ENCODE measurements at regions not wholly inside any gene's neighbourhood (a gene's known extent, or its start where the extent isn't known, plus 50 kb on each side); places are given as distances from the start of the nearest gene placed in this dataset.
"Not testable (repeated sequence)": the region's sequence is repeated elsewhere in the genome, so short reads cannot be mapped to it uniquely, and the experiment has no call there.

GRCh38 chr1:73009311-73009710 is 727.0 kb upstream of the NEGR1 start:
- Histone ChIP-seq H3K9ac (ENCODE audit: low read depth, low read length) (no peak overlapping the region), H3K27ac (ENCODE audit: low read length) (no peak overlapping the region), H4K20me1 (ENCODE audit: insufficient read depth, low read length) (no peaks in the 10 kb centered on the region), H3K36me3 (ENCODE audit: insufficient read depth, low read length) (no peaks in the 10 kb centered on the region), H3K27me3 (ENCODE audit: insufficient read depth, low read length, poor library complexity) (no peaks in the 10 kb centered on the region), H3K79me2 (ENCODE audit: insufficient read depth, low read length) (no peaks in the 10 kb centered on the region), H3K9me3 (ENCODE audit: insufficient read depth, low read length, severe bottlenecking) (no peaks in the 10 kb centered on the region), H3K4me3 (ENCODE audit: low read depth in 1 of 2, low read length in 2 of 2) (no peak overlapping the region), H3K4me1 (ENCODE audit: insufficient read depth, low read length) (no peaks in the 10 kb centered on the region), H2AFZ (ENCODE audit: low read depth, low read length) (no peak overlapping the region), H3K4me2 (ENCODE audit: insufficient read depth, low read length) (no peak overlapping the region)
- DNase-seq (no peak), ATAC-seq (ENCODE audit: insufficient read depth, low read depth) (no peak)
- TF ChIP-seq CTCF (IDR thresholded peaks at IDR 0.05; ENCODE audit: borderline replicate concordance, extremely low read depth, low read length, poor library complexity, severe bottlenecking) (no peak), EZH2 (IDR thresholded peaks at IDR 0.05; ENCODE audit: borderline replicate concordance, low read depth, low read length, severe bottlenecking) (no peak)

- no peaks in the 10 kb centered on the region for H3K36me3 ChIP-seq (ENCODE audit: insufficient read depth, low read length)
- no peaks in the 10 kb centered on the region for H3K4me1 ChIP-seq (ENCODE audit: insufficient read depth, low read length)
- no peak for ATAC-seq (ENCODE audit: insufficient read depth, low read depth)
- no peak for DNase-seq
- TF ChIP-seq CTCF (IDR thresholded peaks at IDR 0.05; ENCODE audit: borderline replicate concordance, extremely low read depth, low read length, poor library complexity, severe bottlenecking) (no peak), EZH2 (IDR thresholded peaks at IDR 0.05; ENCODE audit: borderline replicate concordance, low read depth, low read length, severe bottlenecking) (no peak)
- no peaks in the 10 kb centered on the region for H3K27me3 ChIP-seq (ENCODE audit: insufficient read depth, low read length, poor library complexity)
- no peak overlapping the region for H3K4me2 ChIP-seq (ENCODE audit: insufficient read depth, low read length)
- no peak overlapping the region for H3K27ac ChIP-seq (ENCODE audit: low read length)
- H4K20me1 ChIP-seq (ENCODE audit: insufficient read depth, low read length) = no peaks in the 10 kb centered on the region
- H2AFZ ChIP-seq (ENCODE audit: low read depth, low read length) = no peak overlapping the region
- H3K9ac ChIP-seq (ENCODE audit: low read depth, low read length) = no peak overlapping the region
- no peak overlapping the region for H3K4me3 ChIP-seq (ENCODE audit: low read depth in 1 of 2, low read length in 2 of 2)
- H3K79me2 ChIP-seq (ENCODE audit: insufficient read depth, low read length) = no peaks in the 10 kb centered on the region
- no peaks in the 10 kb centered on the region for H3K9me3 ChIP-seq (ENCODE audit: insufficient read depth, low read length, severe bottlenecking)
These were observed 715.3 kb upstream of the NEGR1 start for GRCh38 chr1:72997624-72998023.

GRCh38 chr1:72997041-72997440 is 714.7 kb upstream of the NEGR1 start:
- H3K36me3 ChIP-seq (ENCODE audit: insufficient read depth, low read length) = no peaks in the 10 kb centered on the region
- H3K4me3 ChIP-seq (ENCODE audit: low read depth in 1 of 2, low read length in 2 of 2) = no peak overlapping the region
- H3K79me2 ChIP-seq (ENCODE audit: insufficient read depth, low read length) = no peaks in the 10 kb centered on the region
- DNase-seq (no peak), ATAC-seq (ENCODE audit: insufficient read depth, low read depth) (no peak)
- no peak overlapping the region for H3K4me2 ChIP-seq (ENCODE audit: insufficient read depth, low read length)
- H2AFZ ChIP-seq (ENCODE audit: low read depth, low read length) = no peak overlapping the region
- TF ChIP-seq CTCF (IDR thresholded peaks at IDR 0.05; ENCODE audit: borderline replicate concordance, extremely low read depth, low read length, poor library complexity, severe bottlenecking) = no peak
- TF ChIP-seq EZH2 (IDR thresholded peaks at IDR 0.05; ENCODE audit: borderline replicate concordance, low read depth, low read length, severe bottlenecking) = no peak
- H3K27me3 ChIP-seq (ENCODE audit: insufficient read depth, low read length, poor library complexity) = no peaks in the 10 kb centered on the region
- H3K27ac ChIP-seq (ENCODE audit: low read length) = no peak overlapping the region
- no peak overlapping the region for H3K9ac ChIP-seq (ENCODE audit: low read depth, low read length)
- no peaks in the 10 kb centered on the region for H4K20me1 ChIP-seq (ENCODE audit: insufficient read depth, low read length)
- no peaks in the 10 kb centered on the region for H3K9me3 ChIP-seq (ENCODE audit: insufficient read depth, low read length, severe bottlenecking)
- H3K4me1 ChIP-seq (ENCODE audit: insufficient read depth, low read length) = no peaks in the 10 kb centered on the region

- H3K27ac ChIP-seq (ENCODE audit: low read length); H3K4me2 ChIP-seq (ENCODE audit: insufficient read depth, low read length); H4K20me1 ChIP-seq (ENCODE audit: insufficient read depth, low read length); H3K4me1 ChIP-seq (ENCODE audit: insufficient read depth, low read length); ATAC-seq (ENCODE audit: insufficient read depth, low read depth); H3K79me2 ChIP-seq (ENCODE audit: insufficient read depth, low read length); H3K9me3 ChIP-seq (ENCODE audit: insufficient read depth, low read length, severe bottlenecking); H3K27me3 ChIP-seq (ENCODE audit: insufficient read depth, low read length, poor library complexity); H3K36me3 ChIP-seq (ENCODE audit: insufficient read depth, low read length); H3K9ac ChIP-seq (ENCODE audit: low read depth, low read length); H3K4me3 ChIP-seq (ENCODE audit: low read depth in 1 of 2, low read length in 2 of 2); H2AFZ ChIP-seq (ENCODE audit: low read depth, low read length); DNase-seq: not testable (repeated sequence)
These were observed 705.5 kb upstream of the NEGR1 start for GRCh38 chr1:72987871-72988270.
